Panc1 (cell line): ENCODE measurements at regions not wholly inside any gene's neighbourhood (a gene's known extent, or its start where the extent isn't known, plus 50 kb on each side); places are given as distances from the start of the nearest gene placed in this dataset.

ENCODE experiments used
- ATAC-seq: fragments of 200-7000 bp; cut with Tn5 transposase; 2 replicates; pipeline ENCODE4 v1.9.1; 2020; ENCODE audit warnings: mild to moderate bottlenecking, moderate library complexity
- BruUV-seq: library from RNA; stranded (reverse); fragments of 400-500 nt; replicated peaks from 2 replicates; lab custom pipeline; 2021; lab: Mats Ljungman, UMichigan
- CTCF ChIA-PET: fragments of 300-600 bp; sonication (Branson Sonifier 250); formaldehyde crosslinking; loops from one replicate; lab custom pipeline; 2022; ENCODE audit warnings: antibody characterized with exemption; lab: Charles Lee
- POLR2A ChIA-PET: fragments of 300-600 bp; sonication (Branson Sonifier 250); formaldehyde crosslinking; loops from one replicate; lab custom pipeline; 2022; ENCODE audit warnings: antibody characterized with exemption; lab: Charles Lee
- DNase-seq: peaks from one replicate; pipeline ENCODE4 v3.0.0-alpha.2; 2010; ENCODE audit warnings: low read depth, low spot score
- H3K27ac ChIP-seq: 2 replicates; pipeline ENCODE4 v1.5.1; 2011; ENCODE audit warnings: mild to moderate bottlenecking, low read length, inconsistent platforms
- H3K27me3 ChIP-seq: fragments of 200-500 bp; sonication (Bioruptor generic); 2 replicates; pipeline ENCODE4 v1.6.0; 2014; ENCODE audit warnings: low read length, inconsistent platforms; ENCODE audit not compliant: control insufficient read depth, insufficient read depth
- H3K36me3 ChIP-seq: fragments of 200-500 bp; sonication (Bioruptor generic); 2 replicates; pipeline ENCODE4 v1.5.1; 2014; ENCODE audit warnings: inconsistent platforms, mild to moderate bottlenecking, low read length, moderate library complexity; ENCODE audit not compliant: control insufficient read depth, insufficient read depth
- H3K4me1 ChIP-seq: 2 replicates; pipeline ENCODE4 v1.5.1; 2011; ENCODE audit warnings: inconsistent platforms, mild to moderate bottlenecking, low read length, moderate library complexity; ENCODE audit not compliant: control insufficient read depth, insufficient read depth
- H3K4me3 ChIP-seq, 2 experiments: 2 replicates each; pipeline ENCODE4 v1.5.1; 2011 to 2012; ENCODE audit warnings: low read depth in 2 of 2, low read length in 2 of 2, mild to moderate bottlenecking in 2 of 2, inconsistent platforms in 1 of 2, moderate library complexity in 1 of 2
- H3K9me3 ChIP-seq: fragments of 200-500 bp; sonication (Bioruptor generic); 2 replicates; pipeline ENCODE4 v1.5.1; 2014; ENCODE audit warnings: low read depth, mild to moderate bottlenecking, inconsistent platforms, low read length, moderate library complexity; ENCODE audit not compliant: control insufficient read depth, insufficient read depth
- POLR2AphosphoS5 ChIP-seq: IDR thresholded peaks from 2 replicates; pipeline ENCODE4 v1.6.1; 2012; ENCODE audit warnings: mild to moderate bottlenecking, low read depth, low read length, moderate library complexity
- SIN3A ChIP-seq: IDR thresholded peaks from 2 replicates; pipeline ENCODE4 v1.6.1; 2012; ENCODE audit warnings: low read depth, mild to moderate bottlenecking, low read length, moderate library complexity, borderline replicate concordance; ENCODE audit not compliant: insufficient read depth
- TCF7L2 ChIP-seq: IDR thresholded peaks from 2 replicates; pipeline ENCODE4 v1.6.1; 2011; ENCODE audit warnings: mild to moderate bottlenecking, low read depth, low read length, inconsistent platforms
- in situ Hi-C: cut with HindIII; loops from 2 replicates; pipeline ENCODE4 v1.10.0; 2016; ENCODE audit warnings: low sequenced_read_pairs, low pct_unique_long_range_greater_than_20kb
- intact Hi-C: fragments of 100-400 bp; cut with micrococcal nuclease; formaldehyde crosslinking; loops from one replicate; pipeline ENCODE4 v1.10.0; 2022; ENCODE audit not compliant: unreplicated experiment
- TF ChIP-seq, protein P1 (sequence below), 2 experiments: IDR thresholded peaks; 2 replicates each; pipeline ENCODE4 v1.6.1; 2011 to 2012; ENCODE audit warnings: low read depth in 2 of 2, control low read depth in 1 of 2, low read length in 1 of 2, mild to moderate bottlenecking in 1 of 2, moderate library complexity in 1 of 2; ENCODE audit not compliant: insufficient read depth in 1 of 2
- TF ChIP-seq, protein P2 (sequence below): fragments of 450-650 bp; IDR thresholded peaks from 2 replicates; pipeline ENCODE4 v1.5.1; 2017; ENCODE audit warnings: mild to moderate bottlenecking

DNA sequence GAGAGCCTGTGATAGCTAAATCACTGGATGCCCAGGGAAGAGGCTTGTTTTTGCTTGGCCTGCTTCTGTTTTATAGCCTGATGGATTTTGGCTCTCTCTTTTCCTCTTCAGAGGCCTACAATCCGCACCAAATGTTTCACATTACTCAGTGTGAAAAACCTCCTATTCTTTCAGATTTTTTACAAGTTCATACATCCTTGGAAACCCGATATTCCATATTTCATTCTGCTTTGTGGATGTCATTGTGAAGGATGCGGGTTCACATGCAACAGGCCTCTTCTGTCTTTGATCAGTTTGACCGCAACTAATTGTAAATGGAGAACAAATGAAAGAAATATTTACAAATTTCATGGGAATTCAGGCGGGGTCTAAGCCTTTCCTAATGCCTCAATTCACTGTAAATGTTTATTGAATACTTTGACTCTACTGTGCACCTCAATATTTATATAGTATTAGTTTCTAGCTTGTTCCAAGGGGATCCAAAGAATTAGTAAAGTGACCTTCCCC is 269.9 kb downstream of the DMRT2 start:
- intact Hi-C loops (no loop called here), in situ Hi-C loops (no loop called here)
- DNase-seq = no peak
- Histone ChIP-seq H3K36me3 (no peaks in the 10 kb centered on the region), H3K4me1 (no peaks in the 10 kb centered on the region), H3K4me3 (no peak overlapping the region), H3K9me3 (no peaks in the 10 kb centered on the region), H3K27me3 (no peaks in the 10 kb centered on the region), H3K27ac (no peak overlapping the region)
- TF ChIP-seq SIN3A (no peak), TCF7L2 (no peak), POLR2AphosphoS5 (no peak)
- TF ChIP-seq, protein P1, sequence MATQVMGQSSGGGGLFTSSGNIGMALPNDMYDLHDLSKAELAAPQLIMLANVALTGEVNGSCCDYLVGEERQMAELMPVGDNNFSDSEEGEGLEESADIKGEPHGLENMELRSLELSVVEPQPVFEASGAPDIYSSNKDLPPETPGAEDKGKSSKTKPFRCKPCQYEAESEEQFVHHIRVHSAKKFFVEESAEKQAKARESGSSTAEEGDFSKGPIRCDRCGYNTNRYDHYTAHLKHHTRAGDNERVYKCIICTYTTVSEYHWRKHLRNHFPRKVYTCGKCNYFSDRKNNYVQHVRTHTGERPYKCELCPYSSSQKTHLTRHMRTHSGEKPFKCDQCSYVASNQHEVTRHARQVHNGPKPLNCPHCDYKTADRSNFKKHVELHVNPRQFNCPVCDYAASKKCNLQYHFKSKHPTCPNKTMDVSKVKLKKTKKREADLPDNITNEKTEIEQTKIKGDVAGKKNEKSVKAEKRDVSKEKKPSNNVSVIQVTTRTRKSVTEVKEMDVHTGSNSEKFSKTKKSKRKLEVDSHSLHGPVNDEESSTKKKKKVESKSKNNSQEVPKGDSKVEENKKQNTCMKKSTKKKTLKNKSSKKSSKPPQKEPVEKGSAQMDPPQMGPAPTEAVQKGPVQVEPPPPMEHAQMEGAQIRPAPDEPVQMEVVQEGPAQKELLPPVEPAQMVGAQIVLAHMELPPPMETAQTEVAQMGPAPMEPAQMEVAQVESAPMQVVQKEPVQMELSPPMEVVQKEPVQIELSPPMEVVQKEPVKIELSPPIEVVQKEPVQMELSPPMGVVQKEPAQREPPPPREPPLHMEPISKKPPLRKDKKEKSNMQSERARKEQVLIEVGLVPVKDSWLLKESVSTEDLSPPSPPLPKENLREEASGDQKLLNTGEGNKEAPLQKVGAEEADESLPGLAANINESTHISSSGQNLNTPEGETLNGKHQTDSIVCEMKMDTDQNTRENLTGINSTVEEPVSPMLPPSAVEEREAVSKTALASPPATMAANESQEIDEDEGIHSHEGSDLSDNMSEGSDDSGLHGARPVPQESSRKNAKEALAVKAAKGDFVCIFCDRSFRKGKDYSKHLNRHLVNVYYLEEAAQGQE (IDR thresholded peaks at IDR 0.05; ENCODE audit: insufficient read depth in 1 of 2, low read depth in 2 of 2, low read length in 1 of 2) = no peak
- TF ChIP-seq, protein P2, sequence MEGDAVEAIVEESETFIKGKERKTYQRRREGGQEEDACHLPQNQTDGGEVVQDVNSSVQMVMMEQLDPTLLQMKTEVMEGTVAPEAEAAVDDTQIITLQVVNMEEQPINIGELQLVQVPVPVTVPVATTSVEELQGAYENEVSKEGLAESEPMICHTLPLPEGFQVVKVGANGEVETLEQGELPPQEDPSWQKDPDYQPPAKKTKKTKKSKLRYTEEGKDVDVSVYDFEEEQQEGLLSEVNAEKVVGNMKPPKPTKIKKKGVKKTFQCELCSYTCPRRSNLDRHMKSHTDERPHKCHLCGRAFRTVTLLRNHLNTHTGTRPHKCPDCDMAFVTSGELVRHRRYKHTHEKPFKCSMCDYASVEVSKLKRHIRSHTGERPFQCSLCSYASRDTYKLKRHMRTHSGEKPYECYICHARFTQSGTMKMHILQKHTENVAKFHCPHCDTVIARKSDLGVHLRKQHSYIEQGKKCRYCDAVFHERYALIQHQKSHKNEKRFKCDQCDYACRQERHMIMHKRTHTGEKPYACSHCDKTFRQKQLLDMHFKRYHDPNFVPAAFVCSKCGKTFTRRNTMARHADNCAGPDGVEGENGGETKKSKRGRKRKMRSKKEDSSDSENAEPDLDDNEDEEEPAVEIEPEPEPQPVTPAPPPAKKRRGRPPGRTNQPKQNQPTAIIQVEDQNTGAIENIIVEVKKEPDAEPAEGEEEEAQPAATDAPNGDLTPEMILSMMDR = no peak
- ChIA-PET POLR2A (no interaction called here), CTCF (no interaction called here)
- no TSS peak for BruUV-seq
- ATAC-seq = no peak

DNA sequence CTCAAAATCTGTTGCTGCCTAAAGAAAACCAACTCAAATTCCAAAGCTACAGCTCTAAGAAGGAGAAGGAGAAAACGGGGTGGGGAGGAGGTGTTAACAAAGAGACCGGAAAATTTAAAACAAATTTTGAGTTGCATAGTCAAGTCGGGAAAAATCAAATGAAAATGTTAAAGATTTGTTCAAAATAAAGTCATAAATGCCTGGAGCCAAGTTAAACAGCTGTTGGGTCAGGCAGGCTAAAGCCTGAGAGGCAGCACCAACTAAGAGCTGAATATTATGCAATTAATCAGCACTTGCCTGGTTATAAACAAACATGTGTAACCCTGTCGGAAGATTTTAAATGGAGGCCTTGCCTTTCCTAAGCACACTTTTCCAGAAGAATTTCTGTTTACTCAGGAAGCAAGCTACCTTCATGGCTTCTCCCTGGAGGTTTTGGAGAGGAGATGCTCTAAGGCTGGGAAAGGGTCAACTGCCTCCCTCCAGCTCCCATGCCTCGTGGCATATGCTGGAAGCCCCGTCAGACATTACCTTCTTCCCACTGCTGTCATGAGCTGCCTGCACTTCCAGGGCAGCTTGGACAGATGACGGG is 270.5 kb downstream of the DMRT2 start:
- ChIA-PET POLR2A (no interaction called here), CTCF (no interaction called here)
- Histone ChIP-seq H3K27ac (no peak overlapping the region), H3K4me3 (no peak overlapping the region), H3K36me3 (no peaks in the 10 kb centered on the region), H3K9me3 (no peaks in the 10 kb centered on the region), H3K27me3 (no peaks in the 10 kb centered on the region), H3K4me1 (no peaks in the 10 kb centered on the region)
- TF ChIP-seq, protein P1 (IDR thresholded peaks at IDR 0.05; ENCODE audit: insufficient read depth in 1 of 2, low read depth in 2 of 2, low read length in 1 of 2) = no peak
- TF ChIP-seq, protein P2 = no peak
- no peak for TF ChIP-seq TCF7L2
- TF ChIP-seq POLR2AphosphoS5 = no peak
- no peak for TF ChIP-seq SIN3A
- intact Hi-C loops (no loop called here), in situ Hi-C loops (no loop called here)
- DNase-seq = no peak
- BruUV-seq = no TSS peak
- ATAC-seq = no peak
